D721Med (cell line): ENCODE measurements at regions not wholly inside any gene's neighbourhood (a gene's known extent, or its start where the extent isn't known, plus 50 kb on each side); places are given as distances from the start of the nearest gene placed in this dataset.

ENCODE experiments used
- DNase-seq: peaks from one replicate; pipeline ENCODE4 v3.0.0; 2011; ENCODE audit warnings: low spot score; ENCODE audit not compliant: insufficient read length
- FAIRE-seq: peaks from 2 replicates; lab custom pipeline; 2011; peaks lifted over from hg19 to GRCh38; lab: Jason Lieb, UNC
- TF ChIP-seq, protein P1 (sequence below): IDR thresholded peaks from 2 replicates; pipeline ENCODE4 v1.5.1; 2012; ENCODE audit warnings: mild to moderate bottlenecking, control low read depth; ENCODE audit not compliant: insufficient read depth; ENCODE audit errors: missing control alignments

DNA sequence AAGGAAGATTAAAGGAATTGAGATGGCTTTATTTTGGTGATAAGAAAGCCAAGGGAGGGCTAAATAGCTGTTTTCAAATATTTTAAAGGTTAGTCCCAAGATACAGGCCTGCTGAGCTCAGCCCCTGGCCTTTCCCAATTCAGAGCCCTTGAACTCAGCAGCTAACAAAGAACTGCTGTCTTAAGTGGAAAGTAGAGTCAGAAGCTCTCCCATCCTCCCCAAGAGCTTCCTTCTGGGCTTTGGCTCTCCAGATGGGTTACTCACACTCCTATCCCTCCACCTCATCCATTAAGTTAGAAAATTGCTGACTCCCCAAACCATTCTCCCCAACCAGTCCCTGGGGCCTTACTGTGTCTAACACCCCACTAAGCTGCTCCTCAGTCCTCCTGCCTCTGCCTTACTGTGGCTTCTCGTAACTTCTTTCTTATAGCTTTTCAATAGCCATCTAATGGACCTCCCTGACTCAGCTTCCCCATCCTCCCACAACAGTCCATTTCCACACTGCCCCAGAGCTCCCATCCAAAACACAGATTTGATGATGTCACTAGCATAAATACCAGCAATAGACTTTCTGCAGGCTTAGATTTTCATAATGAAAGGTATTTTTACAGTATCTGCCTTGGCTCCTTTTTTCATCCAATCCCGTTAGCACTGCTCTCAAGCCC lies 239.1 kb downstream of the ENC1 start:
- FAIRE-seq: no peak
- DNase-seq: no peak
- TF ChIP-seq, protein P1, sequence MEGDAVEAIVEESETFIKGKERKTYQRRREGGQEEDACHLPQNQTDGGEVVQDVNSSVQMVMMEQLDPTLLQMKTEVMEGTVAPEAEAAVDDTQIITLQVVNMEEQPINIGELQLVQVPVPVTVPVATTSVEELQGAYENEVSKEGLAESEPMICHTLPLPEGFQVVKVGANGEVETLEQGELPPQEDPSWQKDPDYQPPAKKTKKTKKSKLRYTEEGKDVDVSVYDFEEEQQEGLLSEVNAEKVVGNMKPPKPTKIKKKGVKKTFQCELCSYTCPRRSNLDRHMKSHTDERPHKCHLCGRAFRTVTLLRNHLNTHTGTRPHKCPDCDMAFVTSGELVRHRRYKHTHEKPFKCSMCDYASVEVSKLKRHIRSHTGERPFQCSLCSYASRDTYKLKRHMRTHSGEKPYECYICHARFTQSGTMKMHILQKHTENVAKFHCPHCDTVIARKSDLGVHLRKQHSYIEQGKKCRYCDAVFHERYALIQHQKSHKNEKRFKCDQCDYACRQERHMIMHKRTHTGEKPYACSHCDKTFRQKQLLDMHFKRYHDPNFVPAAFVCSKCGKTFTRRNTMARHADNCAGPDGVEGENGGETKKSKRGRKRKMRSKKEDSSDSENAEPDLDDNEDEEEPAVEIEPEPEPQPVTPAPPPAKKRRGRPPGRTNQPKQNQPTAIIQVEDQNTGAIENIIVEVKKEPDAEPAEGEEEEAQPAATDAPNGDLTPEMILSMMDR: no peak

DNA sequence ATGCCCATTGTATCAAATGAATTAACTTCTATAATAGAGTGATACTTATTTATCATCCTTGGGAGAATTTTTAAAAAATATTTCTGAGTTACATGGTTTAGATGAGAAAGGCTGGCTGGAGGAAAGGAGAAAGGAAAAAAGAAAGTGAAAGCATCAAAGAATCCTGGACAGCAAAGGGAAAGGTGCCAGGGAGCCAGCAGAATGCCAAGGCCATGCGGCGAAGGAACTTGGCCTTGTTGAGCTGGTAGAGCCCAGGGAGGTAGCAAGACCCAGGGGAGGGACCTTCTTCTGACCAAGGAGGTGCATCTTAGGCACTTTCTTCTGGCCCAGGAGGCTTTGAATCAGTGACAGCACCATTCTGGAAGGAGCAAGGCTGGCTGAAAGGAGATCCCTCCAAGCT lies 240.5 kb downstream of the ENC1 start:
- no peak for DNase-seq
- TF ChIP-seq, protein P1: no peak
- no peak for FAIRE-seq

DNA sequence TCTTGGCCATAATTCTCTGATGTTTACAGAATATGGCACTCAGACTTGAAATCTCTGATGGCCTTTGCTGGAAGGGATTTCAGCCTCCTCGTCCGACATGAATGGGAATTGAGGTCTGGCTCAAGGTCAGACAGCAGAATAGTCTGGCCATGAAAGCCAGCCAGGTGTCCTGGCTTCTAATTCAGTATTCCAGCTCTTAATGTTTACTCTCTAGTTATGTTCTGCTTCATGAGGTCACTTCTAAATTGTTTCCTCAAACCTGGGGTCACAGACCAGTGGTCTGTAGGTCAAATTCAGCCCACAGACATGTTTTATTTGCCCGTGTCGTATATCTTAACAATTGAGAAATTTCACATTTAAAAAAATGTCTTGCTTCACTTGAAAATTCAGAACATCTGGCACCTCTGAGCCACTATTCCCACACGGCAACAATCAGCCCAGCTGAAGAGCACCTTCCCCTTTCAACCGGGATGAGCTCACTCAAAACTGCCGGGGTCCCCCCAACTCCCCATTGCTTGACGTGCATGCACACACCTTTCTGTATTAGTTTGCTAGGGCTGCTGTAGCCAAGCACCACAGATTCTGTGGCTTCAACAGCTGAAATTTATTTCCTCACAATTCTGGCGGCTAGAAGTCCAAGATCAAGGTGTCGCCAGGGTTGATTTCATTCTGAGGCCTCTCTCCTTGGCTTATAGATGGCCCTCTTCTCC lies 243.5 kb downstream of the ENC1 start:
- no peak for FAIRE-seq
- no peak for DNase-seq
- TF ChIP-seq, protein P1: no peak

DNA sequence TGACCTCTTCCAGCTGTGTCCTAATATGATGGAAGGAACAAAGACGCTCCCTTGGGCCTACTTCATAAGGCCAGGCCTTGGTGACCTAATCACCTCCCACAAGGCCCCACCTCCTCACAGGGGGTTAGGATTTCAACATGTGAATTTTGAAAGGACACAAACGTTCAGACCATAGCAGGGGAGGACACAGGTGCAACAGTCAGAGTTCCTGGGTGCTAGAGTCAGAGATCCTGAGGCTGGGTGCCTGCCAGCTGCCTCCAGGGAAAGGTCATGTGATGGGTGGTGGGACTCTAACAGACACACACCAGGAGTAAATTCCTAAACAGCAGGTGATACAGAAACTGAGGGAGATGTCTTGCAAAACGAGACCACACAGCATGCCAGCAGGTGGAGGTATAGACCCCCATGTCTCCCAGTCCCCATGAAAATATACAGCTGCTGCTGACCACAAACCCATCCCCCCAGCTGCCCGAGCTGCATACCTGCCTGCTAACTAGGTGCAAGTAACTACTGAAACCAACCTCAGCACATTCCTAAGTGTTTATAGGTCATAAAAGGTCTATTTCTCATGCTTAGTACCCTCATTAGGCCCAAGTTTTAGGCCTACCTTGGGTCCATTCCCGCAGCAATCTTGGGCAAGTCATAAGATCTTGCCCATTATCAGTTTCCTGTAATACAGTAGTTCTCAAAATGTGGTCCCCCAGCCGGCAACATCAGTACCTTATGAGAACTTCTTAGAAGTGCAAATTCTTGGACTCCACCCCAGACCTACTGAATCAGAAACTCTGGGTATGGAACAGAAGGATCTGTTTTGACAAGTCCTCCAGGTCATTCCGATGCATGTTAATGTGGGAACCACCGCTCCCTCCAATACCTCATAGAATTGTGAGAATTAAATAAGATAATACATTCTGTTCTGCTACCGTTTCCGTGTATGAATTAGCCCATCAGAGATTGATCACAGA lies 245.3 kb downstream of the ENC1 start:
- DNase-seq: no peak
- no peak for FAIRE-seq
- TF ChIP-seq, protein P1: peak; percentile 10

DNA sequence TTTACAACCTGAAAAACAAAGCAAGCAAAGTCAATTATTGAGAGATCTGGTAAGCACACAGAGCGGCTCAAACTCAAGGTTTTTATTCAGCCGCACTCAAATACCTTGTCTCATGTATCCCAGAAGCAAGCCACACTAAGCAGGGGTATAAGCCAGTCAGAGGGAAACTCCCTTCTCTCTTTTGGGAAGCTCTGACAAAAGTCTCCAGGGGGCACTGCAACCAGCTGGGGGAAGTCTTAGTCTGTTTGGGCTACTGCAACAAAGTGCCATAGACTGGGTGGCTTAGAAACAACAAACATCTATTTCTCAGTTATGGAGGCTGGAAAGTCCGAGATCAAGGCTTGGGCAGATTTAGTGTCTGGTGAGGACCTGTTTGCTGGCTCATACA lies 246.0 kb downstream of the ENC1 start:
- FAIRE-seq (no peak), DNase-seq (no peak)
- TF ChIP-seq, protein P1: no peak

DNA sequence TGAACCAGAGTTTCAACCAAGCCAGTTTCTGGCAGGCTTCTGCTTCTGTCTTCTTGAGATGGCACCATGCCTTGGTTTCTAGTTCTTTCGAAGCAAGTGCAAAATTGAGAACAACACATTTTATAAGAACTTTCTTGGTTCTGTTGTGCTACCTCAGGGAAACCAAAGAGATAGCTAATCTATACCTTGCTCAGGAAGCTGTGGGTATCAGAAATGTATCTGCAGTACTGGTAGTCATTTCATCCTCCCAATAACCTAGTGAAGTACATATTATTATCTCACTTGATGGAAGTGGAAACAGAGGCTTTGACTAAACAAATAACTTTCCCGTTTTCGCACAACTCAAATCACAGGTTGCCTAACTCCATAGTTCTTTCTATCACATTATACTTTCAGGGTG lies 246.6 kb downstream of the ENC1 start:
- DNase-seq (no peak), FAIRE-seq (no peak)
- TF ChIP-seq, protein P1: no peak
